ENCODE measurements at regions not wholly inside any gene's neighbourhood (a gene's known extent, or its start where the extent isn't known, plus 50 kb on each side); places are given as distances from the start of the nearest gene placed in this dataset.

DNA sequence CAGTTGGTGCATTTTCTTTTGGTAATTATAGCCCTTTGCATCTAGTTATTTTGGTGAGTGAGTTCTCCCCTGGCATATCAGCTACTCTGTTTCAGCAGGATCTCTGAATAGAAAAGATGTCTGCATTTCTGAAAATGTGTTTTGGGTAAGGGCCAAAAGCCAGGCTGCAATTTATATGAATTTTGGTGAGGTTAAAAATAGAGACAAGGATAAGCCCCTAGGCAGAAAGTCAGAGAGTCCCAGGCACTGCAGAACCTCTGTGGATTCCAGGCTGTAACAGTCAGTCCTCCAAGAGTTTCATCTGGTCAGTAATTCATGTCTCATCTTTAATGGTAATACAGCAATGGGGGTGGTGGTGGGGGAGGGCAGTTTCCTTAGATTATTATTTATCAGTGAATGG lies 53.0 kb downstream of the HDGFL1 start:
- TF ChIP-seq, protein P1, sequence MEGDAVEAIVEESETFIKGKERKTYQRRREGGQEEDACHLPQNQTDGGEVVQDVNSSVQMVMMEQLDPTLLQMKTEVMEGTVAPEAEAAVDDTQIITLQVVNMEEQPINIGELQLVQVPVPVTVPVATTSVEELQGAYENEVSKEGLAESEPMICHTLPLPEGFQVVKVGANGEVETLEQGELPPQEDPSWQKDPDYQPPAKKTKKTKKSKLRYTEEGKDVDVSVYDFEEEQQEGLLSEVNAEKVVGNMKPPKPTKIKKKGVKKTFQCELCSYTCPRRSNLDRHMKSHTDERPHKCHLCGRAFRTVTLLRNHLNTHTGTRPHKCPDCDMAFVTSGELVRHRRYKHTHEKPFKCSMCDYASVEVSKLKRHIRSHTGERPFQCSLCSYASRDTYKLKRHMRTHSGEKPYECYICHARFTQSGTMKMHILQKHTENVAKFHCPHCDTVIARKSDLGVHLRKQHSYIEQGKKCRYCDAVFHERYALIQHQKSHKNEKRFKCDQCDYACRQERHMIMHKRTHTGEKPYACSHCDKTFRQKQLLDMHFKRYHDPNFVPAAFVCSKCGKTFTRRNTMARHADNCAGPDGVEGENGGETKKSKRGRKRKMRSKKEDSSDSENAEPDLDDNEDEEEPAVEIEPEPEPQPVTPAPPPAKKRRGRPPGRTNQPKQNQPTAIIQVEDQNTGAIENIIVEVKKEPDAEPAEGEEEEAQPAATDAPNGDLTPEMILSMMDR (conservative IDR thresholded peaks at IDR 0.05), result no peak
- no peak for TF ChIP-seq ZFX (IDR thresholded peaks at IDR 0.05)
